ENCODE measurements at regions not wholly inside any gene's neighbourhood (a gene's known extent, or its start where the extent isn't known, plus 50 kb on each side); places are given as distances from the start of the nearest gene placed in this dataset.

DNA sequence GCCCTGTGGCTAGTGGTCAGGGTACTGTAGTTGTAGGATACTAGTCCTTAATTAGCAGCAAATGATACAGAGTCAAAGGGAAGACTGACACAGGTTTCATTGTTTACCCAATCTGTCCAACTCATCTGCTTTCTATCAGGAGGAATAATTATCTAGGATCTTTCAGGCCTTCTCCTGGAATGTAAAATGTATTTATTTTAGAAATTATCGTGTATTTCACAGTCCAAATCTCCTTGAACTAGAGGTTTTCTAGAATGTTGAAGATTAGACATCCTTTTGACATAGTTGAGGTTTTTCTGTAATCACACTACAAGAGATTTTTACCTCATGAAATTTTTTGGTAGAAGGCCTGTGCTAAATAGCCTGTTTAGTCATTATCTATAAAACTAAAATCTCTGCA, 1694.8 kb upstream of the PCDH20 start:
- in situ Hi-C loops (cut with MboI; ENCODE audit: low pct_unique_long_range_greater_than_20kb, low sequenced_read_pairs, unreplicated experiment) = no loop called here
- TF ChIP-seq, protein P1, sequence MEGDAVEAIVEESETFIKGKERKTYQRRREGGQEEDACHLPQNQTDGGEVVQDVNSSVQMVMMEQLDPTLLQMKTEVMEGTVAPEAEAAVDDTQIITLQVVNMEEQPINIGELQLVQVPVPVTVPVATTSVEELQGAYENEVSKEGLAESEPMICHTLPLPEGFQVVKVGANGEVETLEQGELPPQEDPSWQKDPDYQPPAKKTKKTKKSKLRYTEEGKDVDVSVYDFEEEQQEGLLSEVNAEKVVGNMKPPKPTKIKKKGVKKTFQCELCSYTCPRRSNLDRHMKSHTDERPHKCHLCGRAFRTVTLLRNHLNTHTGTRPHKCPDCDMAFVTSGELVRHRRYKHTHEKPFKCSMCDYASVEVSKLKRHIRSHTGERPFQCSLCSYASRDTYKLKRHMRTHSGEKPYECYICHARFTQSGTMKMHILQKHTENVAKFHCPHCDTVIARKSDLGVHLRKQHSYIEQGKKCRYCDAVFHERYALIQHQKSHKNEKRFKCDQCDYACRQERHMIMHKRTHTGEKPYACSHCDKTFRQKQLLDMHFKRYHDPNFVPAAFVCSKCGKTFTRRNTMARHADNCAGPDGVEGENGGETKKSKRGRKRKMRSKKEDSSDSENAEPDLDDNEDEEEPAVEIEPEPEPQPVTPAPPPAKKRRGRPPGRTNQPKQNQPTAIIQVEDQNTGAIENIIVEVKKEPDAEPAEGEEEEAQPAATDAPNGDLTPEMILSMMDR (IDR thresholded peaks at IDR 0.05; ENCODE audit: extremely low read depth, insufficient read depth, missing control alignments) = no peak
- DNase-seq (ENCODE audit: low spot score) = no peak

DNA sequence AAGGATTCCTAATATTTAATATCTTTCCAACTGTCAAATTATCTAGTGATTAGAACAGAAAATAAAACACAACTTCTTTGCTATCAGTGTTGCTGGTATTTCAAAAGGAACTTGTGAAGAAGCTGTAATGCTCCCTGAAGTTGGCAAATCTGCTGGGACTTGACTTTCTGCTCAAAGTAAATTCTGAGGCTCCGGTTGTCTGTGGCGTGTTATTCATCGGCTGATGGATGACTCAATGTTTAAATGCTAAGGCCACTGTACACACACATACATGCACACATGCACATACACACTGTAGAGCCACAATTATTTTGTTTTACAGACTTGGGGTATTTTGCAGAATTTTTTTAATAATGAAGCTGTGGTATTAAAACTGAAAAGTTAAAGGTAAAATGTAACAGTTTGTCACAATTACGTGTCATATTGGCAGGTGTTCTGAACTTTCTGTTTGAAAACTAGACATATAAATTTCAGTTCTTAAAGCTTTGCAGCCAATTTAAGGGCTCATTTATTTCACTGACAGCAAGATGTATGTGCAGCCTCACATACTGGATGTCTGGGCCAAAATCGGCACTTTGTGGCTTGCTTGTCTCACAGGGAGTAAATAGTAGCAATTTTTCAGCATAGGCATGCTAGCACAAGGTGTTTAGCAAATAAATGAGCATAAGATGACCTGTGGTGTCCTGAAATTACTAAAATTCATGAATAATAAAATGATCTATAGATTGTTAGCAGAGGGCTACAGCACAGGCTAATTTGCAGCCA, 1691.7 kb upstream of the PCDH20 start:
- in situ Hi-C loops (cut with MboI; ENCODE audit: low pct_unique_long_range_greater_than_20kb, low sequenced_read_pairs, unreplicated experiment) = no loop called here
- DNase-seq (ENCODE audit: low spot score) = no peak
- TF ChIP-seq, protein P1 (IDR thresholded peaks at IDR 0.05; ENCODE audit: extremely low read depth, insufficient read depth, missing control alignments) = no peak

DNA sequence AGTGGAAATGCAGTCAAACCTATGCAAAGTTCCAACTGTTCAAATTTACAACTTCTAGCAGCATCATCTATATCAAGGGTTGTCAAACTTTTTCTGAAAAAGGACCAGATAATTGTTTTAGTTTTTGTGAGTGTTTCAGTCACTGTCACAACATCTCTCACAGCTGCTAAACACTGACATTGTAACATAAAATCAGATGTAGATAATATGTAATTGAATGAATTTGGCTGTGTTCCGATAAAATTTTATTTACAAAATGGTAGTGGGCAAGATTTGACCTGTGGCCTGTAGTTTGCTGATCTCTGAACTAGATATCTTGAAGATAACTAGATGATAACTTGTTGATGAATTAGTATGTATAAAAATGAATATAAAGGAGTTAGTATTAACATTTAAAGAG, 1679.1 kb upstream of the PCDH20 start:
- in situ Hi-C loops (cut with MboI; ENCODE audit: low pct_unique_long_range_greater_than_20kb, low sequenced_read_pairs, unreplicated experiment) = no loop called here
- no peak for DNase-seq (ENCODE audit: low spot score)
- TF ChIP-seq, protein P1 (IDR thresholded peaks at IDR 0.05; ENCODE audit: extremely low read depth, insufficient read depth, missing control alignments) = no peak

DNA sequence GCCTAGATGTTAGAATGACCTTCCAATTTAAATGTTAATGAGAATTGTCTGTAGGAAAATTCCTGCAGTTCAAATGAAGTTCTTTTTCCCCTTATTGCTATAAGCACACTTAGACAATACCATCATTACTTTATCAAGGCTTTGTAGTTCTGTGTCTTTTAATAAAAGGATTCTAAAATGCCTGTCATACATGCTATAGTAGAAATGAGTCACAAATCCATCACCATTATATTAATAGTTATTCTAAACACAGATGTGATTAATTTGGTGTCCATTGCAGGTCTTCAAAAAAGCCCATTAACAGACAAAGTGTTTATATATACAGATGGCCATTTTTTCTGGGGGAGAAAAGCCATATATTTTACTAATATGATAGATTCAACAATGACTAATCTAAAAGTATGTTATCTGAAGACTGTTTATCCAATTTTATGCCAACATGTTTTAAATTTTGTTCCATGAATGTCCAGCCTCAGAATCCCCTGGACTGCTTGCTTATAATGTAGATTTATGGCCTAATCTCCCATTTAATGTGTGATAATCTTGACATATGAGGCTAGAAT, 1678.3 kb upstream of the PCDH20 start:
- DNase-seq (ENCODE audit: low spot score) = no peak
- in situ Hi-C loops (cut with MboI; ENCODE audit: low pct_unique_long_range_greater_than_20kb, low sequenced_read_pairs, unreplicated experiment) = no loop called here
- TF ChIP-seq, protein P1 (IDR thresholded peaks at IDR 0.05; ENCODE audit: extremely low read depth, insufficient read depth, missing control alignments) = no peak

DNA sequence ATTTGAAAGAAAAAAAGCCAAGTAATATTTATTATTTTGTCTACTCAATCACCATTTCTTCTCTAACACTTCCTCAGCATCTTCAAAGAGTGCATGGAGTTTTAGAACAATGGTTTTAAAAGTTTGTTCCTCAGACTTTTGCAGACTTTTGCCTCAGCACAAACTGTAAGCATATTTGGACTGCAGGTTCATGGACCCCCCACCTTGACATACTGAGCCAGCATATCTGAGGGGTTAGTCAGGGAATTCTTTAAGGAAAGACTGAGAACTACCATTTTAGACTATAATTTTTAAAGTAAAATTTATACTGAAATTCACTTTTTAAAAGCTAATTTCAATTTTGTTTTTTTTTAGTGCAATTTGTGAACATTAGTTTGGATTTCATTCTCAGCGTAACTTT, 1676.8 kb upstream of the PCDH20 start:
- DNase-seq (ENCODE audit: low spot score) = no peak
- TF ChIP-seq, protein P1 (IDR thresholded peaks at IDR 0.05; ENCODE audit: extremely low read depth, insufficient read depth, missing control alignments) = no peak
- in situ Hi-C loops (cut with MboI; ENCODE audit: low pct_unique_long_range_greater_than_20kb, low sequenced_read_pairs, unreplicated experiment) = no loop called here

DNA sequence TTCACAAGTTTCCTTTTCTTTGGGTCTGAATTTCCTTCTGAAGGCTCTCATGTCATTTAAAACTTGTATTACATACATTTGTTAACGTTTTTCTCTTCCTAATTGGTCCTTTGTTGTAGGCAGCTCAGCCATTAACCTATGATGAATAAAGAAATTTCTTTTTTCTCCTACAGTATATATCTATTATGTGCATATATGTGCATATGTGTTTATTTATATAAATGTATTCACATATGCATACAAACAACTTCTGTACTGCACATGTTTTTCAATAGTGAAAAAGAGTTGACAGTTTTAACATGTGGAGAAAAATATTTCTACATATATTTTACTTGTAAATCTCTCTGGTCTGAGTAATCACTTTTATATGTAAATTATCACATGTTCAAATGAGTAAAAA, 1674.9 kb upstream of the PCDH20 start:
- no peak for DNase-seq (ENCODE audit: low spot score)
- TF ChIP-seq, protein P1 (IDR thresholded peaks at IDR 0.05; ENCODE audit: extremely low read depth, insufficient read depth, missing control alignments) = no peak
- in situ Hi-C loops (cut with MboI; ENCODE audit: low pct_unique_long_range_greater_than_20kb, low sequenced_read_pairs, unreplicated experiment) = no loop called here

Measured in GM13977 (cell line).